Effector CD4-positive, alpha-beta T cell (primary cell): ENCODE measurements at regions not wholly inside any gene's neighbourhood (a gene's known extent, or its start where the extent isn't known, plus 50 kb on each side); places are given as distances from the start of the nearest gene placed in this dataset.
"Not testable (repeated sequence)": the region's sequence is repeated elsewhere in the genome, so short reads cannot be mapped to it uniquely, and the experiment has no call there.

Experiments used
- DNase-seq: peaks from one replicate; pipeline ENCODE4 v3.0.0-alpha.2; 2020

- no peak for DNase-seq
These were observed 179.9 kb downstream of the NPHP4 start for GRCh38 chr1:5812295-5812694.

GRCh38 chr1:5811419-5811818, 180.8 kb downstream of the NPHP4 start:
- DNase-seq: no peak

GRCh38 chr1:5810553-5811270, 181.5 kb downstream of the NPHP4 start:
- no peak for DNase-seq

GRCh38 chr1:5810131-5810530, 182.1 kb downstream of the NPHP4 start:
- DNase-seq: no peak

- DNase-seq: no peak
These were observed 182.9 kb downstream of the NPHP4 start for GRCh38 chr1:5809207-5809788.

GRCh38 chr1:5803851-5804250, 188.4 kb downstream of the NPHP4 start:
- DNase-seq: no peak

GRCh38 chr1:5802606-5803005, 189.6 kb downstream of the NPHP4 start:
- no peak for DNase-seq

GRCh38 chr1:5798904-5799303, 193.3 kb downstream of the NPHP4 start:
- no peak for DNase-seq

GRCh38 chr1:5798151-5798730, 194.0 kb downstream of the NPHP4 start:
- DNase-seq: no peak

GRCh38 chr1:5796028-5796427, 196.2 kb downstream of the NPHP4 start:
- DNase-seq: no peak

- no peak for DNase-seq
These were observed 197.9 kb downstream of the NPHP4 start for GRCh38 chr1:5794279-5794678.

GRCh38 chr1:5793516-5793915, 198.7 kb downstream of the NPHP4 start:
- DNase-seq: no peak

GRCh38 chr1:5781079-5781478, 211.1 kb downstream of the NPHP4 start:
- no peak for DNase-seq

- no peak for DNase-seq
These were observed 211.9 kb downstream of the NPHP4 start for GRCh38 chr1:5780324-5780716.

- no peak for DNase-seq
These were observed 212.5 kb downstream of the NPHP4 start for GRCh38 chr1:5779608-5780323.

- DNase-seq: no peak
These were observed 216.1 kb downstream of the NPHP4 start for GRCh38 chr1:5776035-5776550.

- no peak for DNase-seq
These were observed 218.2 kb downstream of the NPHP4 start for GRCh38 chr1:5774019-5774418.

- DNase-seq: no peak
These were observed 220.4 kb downstream of the NPHP4 start for GRCh38 chr1:5771788-5772187.

GRCh38 chr1:5770981-5771765, 221.1 kb downstream of the NPHP4 start:
- DNase-seq: no peak

GRCh38 chr1:5769760-5770159, 222.5 kb downstream of the NPHP4 start:
- no peak for DNase-seq

- DNase-seq: no peak
These were observed 223.1 kb downstream of the NPHP4 start for GRCh38 chr1:5769146-5769545.

GRCh38 chr1:5768014-5768413, 224.2 kb downstream of the NPHP4 start:
- no peak for DNase-seq

- not testable (repeated sequence) for DNase-seq
These were observed 225.2 kb downstream of the NPHP4 start for GRCh38 chr1:5766996-5767395.
